ENCODE measurements at regions not wholly inside any gene's neighbourhood (a gene's known extent, or its start where the extent isn't known, plus 50 kb on each side); places are given as distances from the start of the nearest gene placed in this dataset.

DNA sequence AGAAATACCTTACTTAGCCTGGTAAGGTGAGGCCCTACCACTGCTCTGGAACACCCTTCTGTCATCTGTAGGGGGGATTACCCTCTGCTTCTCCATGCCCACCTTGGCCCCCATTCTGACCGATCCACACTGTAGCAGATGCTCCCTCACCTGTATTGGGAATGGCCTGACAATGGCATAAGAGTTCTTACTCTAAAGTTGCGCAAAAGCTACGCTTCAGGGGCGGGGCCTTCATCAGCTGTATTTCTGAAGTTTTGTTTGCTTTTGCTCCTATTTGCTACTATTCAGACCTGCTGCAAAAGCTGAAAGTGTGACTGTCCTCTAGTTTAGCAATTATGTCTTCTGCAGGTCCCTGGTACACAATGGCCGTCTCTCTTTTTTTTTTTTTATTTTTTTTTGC lies 252.6 kb downstream of the TLE3 start:
- Histone ChIP-seq H4K20me1 (ENCODE audit: control insufficient read depth, extremely low read depth, insufficient read depth, low read length) (no peaks in the 10 kb centered on the region), H3K36me3 (ENCODE audit: control insufficient read depth, insufficient read depth, low read length) (no peaks in the 10 kb centered on the region), H3K9ac (ENCODE audit: insufficient read depth, low read length) (no peak overlapping the region), H3K9me3 (ENCODE audit: control insufficient read depth, insufficient read depth, low read depth, low read length) (no peaks in the 10 kb centered on the region), H3K27ac (ENCODE audit: insufficient read depth, low read length) (no peak overlapping the region), H3K4me2 (ENCODE audit: extremely low read depth, insufficient read depth, low read length) (no peak overlapping the region), H3K4me3 (replicated peaks in 1 of 4; ENCODE audit: control extremely low read depth in 1 of 4, insufficient read depth in 1 of 4, low read depth in 3 of 4, low read length in 4 of 4) (no peak overlapping the region), H2AFZ (ENCODE audit: low read length) (no peak overlapping the region), H3K27me3 (ENCODE audit: control insufficient read depth, insufficient read depth, low read length) (no peaks in the 10 kb centered on the region), H3K4me1 (ENCODE audit: control insufficient read depth, extremely low read depth, insufficient read depth, low read length) (no peaks in the 10 kb centered on the region), H3K79me2 (ENCODE audit: control insufficient read depth, insufficient read depth, low read length) (no peaks in the 10 kb centered on the region)
- DNase-seq (ENCODE audit: low read depth in 2 of 2): no peak
- TF ChIP-seq, protein P1, sequence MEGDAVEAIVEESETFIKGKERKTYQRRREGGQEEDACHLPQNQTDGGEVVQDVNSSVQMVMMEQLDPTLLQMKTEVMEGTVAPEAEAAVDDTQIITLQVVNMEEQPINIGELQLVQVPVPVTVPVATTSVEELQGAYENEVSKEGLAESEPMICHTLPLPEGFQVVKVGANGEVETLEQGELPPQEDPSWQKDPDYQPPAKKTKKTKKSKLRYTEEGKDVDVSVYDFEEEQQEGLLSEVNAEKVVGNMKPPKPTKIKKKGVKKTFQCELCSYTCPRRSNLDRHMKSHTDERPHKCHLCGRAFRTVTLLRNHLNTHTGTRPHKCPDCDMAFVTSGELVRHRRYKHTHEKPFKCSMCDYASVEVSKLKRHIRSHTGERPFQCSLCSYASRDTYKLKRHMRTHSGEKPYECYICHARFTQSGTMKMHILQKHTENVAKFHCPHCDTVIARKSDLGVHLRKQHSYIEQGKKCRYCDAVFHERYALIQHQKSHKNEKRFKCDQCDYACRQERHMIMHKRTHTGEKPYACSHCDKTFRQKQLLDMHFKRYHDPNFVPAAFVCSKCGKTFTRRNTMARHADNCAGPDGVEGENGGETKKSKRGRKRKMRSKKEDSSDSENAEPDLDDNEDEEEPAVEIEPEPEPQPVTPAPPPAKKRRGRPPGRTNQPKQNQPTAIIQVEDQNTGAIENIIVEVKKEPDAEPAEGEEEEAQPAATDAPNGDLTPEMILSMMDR (conservative IDR thresholded peaks at IDR 0.05 in 1 of 2, IDR thresholded peaks at IDR 0.05 in 1 of 2; ENCODE audit: low read depth in 1 of 2, low read length in 2 of 2): no peak
- no peak for TF ChIP-seq EZH2 (IDR thresholded peaks at IDR 0.05; ENCODE audit: low read length, missing control alignments)

DNA sequence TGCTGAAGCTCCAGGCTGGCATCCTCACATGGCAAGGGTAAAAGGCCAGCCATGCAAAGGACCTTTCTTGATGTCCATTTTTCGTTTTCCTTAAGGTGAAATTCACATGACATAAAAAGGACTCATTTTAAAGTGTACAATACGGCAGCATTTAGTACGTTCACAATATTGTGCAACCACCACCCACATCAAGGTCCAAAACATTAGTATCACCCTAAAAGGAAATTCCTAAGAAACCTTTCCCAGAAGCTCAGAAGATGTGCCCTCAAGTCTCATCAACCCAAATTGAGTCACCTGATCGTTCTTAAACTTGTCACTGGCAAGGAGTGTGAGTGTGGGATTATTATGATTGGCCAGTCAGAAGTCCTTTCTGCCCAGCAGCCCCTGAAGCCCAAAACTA lies 250.1 kb downstream of the TLE3 start:
- Histone ChIP-seq H3K27me3 (ENCODE audit: control insufficient read depth, insufficient read depth, low read length) (no peaks in the 10 kb centered on the region), H2AFZ (ENCODE audit: low read length) (no peak overlapping the region), H3K27ac (ENCODE audit: insufficient read depth, low read length) (no peak overlapping the region), H3K9ac (ENCODE audit: insufficient read depth, low read length) (no peak overlapping the region), H3K4me2 (ENCODE audit: extremely low read depth, insufficient read depth, low read length) (no peak overlapping the region), H3K79me2 (ENCODE audit: control insufficient read depth, insufficient read depth, low read length) (no peaks in the 10 kb centered on the region), H4K20me1 (ENCODE audit: control insufficient read depth, extremely low read depth, insufficient read depth, low read length) (no peaks in the 10 kb centered on the region), H3K36me3 (ENCODE audit: control insufficient read depth, insufficient read depth, low read length) (no peaks in the 10 kb centered on the region), H3K4me3 (replicated peaks in 1 of 4; ENCODE audit: control extremely low read depth in 1 of 4, insufficient read depth in 1 of 4, low read depth in 3 of 4, low read length in 4 of 4) (no peak overlapping the region), H3K9me3 (ENCODE audit: control insufficient read depth, insufficient read depth, low read depth, low read length) (no peaks in the 10 kb centered on the region), H3K4me1 (ENCODE audit: control insufficient read depth, extremely low read depth, insufficient read depth, low read length) (no peaks in the 10 kb centered on the region)
- no peak for DNase-seq (ENCODE audit: low read depth in 2 of 2)
- no peak for TF ChIP-seq EZH2 (IDR thresholded peaks at IDR 0.05; ENCODE audit: low read length, missing control alignments)
- TF ChIP-seq, protein P1 (conservative IDR thresholded peaks at IDR 0.05 in 1 of 2, IDR thresholded peaks at IDR 0.05 in 1 of 2; ENCODE audit: low read depth in 1 of 2, low read length in 2 of 2): no peak

DNA sequence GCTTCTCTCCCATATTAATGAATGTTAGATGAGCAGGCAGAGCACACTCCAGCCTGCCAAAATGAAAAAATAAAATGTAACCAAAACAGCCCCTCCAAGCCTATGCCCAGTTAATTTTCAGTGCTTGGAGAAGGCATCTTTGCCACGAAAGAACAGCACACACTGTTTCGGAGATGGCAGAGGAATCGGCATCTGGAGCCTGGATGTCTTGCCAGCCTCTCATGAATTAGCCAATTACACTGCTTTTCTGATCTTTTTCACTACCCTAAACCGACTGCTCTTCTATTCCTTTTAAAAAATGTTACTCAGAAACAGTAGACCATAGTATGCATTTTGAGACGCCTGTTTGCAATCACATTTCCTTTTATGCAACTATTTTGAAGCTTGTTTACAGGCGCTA lies 249.6 kb downstream of the TLE3 start:
- Histone ChIP-seq H3K36me3 (ENCODE audit: control insufficient read depth, insufficient read depth, low read length) (no peaks in the 10 kb centered on the region), H3K27ac (ENCODE audit: insufficient read depth, low read length) (no peak overlapping the region), H3K9ac (ENCODE audit: insufficient read depth, low read length) (no peak overlapping the region), H3K79me2 (ENCODE audit: control insufficient read depth, insufficient read depth, low read length) (no peaks in the 10 kb centered on the region), H3K27me3 (ENCODE audit: control insufficient read depth, insufficient read depth, low read length) (no peaks in the 10 kb centered on the region), H3K9me3 (ENCODE audit: control insufficient read depth, insufficient read depth, low read depth, low read length) (no peaks in the 10 kb centered on the region), H3K4me2 (ENCODE audit: extremely low read depth, insufficient read depth, low read length) (no peak overlapping the region), H3K4me3 (replicated peaks in 1 of 4; ENCODE audit: control extremely low read depth in 1 of 4, insufficient read depth in 1 of 4, low read depth in 3 of 4, low read length in 4 of 4) (no peak overlapping the region), H3K4me1 (ENCODE audit: control insufficient read depth, extremely low read depth, insufficient read depth, low read length) (peaks cover 3% of the 10 kb centered on the region), H4K20me1 (ENCODE audit: control insufficient read depth, extremely low read depth, insufficient read depth, low read length) (no peaks in the 10 kb centered on the region), H2AFZ (ENCODE audit: low read length) (no peak overlapping the region)
- no peak for TF ChIP-seq EZH2 (IDR thresholded peaks at IDR 0.05; ENCODE audit: low read length, missing control alignments)
- TF ChIP-seq, protein P1 (conservative IDR thresholded peaks at IDR 0.05 in 1 of 2, IDR thresholded peaks at IDR 0.05 in 1 of 2; ENCODE audit: low read depth in 1 of 2, low read length in 2 of 2): no peak
- DNase-seq (ENCODE audit: low read depth in 2 of 2): no peak
